22Rv1 (cell line): ENCODE measurements at regions not wholly inside any gene's neighbourhood (a gene's known extent, or its start where the extent isn't known, plus 50 kb on each side); places are given as distances from the start of the nearest gene placed in this dataset.

Experiments used
- ZFX ChIP-seq: fragments of 450-650 bp; IDR thresholded peaks from 2 replicates; pipeline ENCODE4 v1.6.1; 2017; ENCODE audit warnings: antibody characterized with exemption, borderline replicate concordance
- TF ChIP-seq, protein P1 (sequence below): fragments of 450-650 bp; IDR thresholded peaks from 2 replicates; pipeline ENCODE4 v1.5.1; 2017; ENCODE audit warnings: mild to moderate bottlenecking

DNA sequence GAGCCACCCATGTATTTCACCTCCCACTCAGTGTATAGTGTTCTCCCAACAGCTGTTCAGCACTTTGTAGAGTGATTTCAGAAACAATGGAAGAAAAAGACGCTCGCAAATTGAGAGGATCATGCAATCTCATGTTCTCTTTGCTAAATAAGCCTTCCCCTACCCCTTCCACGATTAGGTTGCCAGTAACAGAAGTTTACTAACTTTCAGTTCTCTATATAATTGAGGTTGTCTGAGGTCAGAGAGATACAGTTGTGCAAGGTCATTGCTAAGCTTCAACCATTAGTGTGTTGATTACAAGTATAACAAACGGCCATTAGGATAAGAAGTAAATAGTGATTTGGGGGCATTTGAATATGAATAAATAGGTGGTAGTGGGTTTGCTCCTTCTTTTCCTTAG is 99.6 kb downstream of the TUSC7 start:
- TF ChIP-seq, protein P1, sequence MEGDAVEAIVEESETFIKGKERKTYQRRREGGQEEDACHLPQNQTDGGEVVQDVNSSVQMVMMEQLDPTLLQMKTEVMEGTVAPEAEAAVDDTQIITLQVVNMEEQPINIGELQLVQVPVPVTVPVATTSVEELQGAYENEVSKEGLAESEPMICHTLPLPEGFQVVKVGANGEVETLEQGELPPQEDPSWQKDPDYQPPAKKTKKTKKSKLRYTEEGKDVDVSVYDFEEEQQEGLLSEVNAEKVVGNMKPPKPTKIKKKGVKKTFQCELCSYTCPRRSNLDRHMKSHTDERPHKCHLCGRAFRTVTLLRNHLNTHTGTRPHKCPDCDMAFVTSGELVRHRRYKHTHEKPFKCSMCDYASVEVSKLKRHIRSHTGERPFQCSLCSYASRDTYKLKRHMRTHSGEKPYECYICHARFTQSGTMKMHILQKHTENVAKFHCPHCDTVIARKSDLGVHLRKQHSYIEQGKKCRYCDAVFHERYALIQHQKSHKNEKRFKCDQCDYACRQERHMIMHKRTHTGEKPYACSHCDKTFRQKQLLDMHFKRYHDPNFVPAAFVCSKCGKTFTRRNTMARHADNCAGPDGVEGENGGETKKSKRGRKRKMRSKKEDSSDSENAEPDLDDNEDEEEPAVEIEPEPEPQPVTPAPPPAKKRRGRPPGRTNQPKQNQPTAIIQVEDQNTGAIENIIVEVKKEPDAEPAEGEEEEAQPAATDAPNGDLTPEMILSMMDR = no peak
- TF ChIP-seq ZFX = no peak
